ENCODE measurements at regions not wholly inside any gene's neighbourhood (a gene's known extent, or its start where the extent isn't known, plus 50 kb on each side); places are given as distances from the start of the nearest gene placed in this dataset.

DNA sequence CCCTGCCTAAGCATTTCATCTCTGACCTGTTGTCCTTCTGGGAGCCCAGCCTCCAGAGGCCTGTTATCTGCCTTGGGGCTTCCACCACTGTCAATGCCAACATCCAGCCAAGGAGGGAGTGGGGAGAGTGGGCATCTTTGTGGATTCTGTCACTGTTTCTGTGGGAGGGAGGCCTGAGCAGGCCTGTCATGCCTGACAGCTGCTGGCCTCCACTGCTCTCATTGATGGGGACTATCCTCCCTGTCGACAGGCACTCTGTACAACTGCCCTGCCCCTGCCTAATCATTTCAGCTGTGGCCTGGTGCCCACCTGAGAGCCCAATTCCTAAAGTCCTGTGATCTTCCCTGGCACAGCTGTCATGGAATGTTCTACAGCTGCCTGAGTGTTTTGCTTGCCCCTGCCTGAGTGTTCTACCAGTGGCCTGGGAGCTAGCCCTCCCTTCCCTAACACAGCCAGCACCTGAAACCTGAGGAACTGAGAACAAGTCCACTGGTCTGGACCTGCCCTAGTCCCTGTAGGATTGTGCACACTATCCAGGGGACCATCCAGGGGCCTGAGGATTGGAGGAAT lies 145.3 kb downstream of the FAM83B start:
- no peak for DNase-seq (ENCODE audit: low read depth)

- no peak for DNase-seq (ENCODE audit: low read depth)
These were observed 146.2 kb downstream of the FAM83B start for GRCh38 chr6:54992789-54993188.

GRCh38 chr6:54993294-54993693 lies 146.7 kb downstream of the FAM83B start:
- no peak for DNase-seq (ENCODE audit: low read depth)

DNA sequence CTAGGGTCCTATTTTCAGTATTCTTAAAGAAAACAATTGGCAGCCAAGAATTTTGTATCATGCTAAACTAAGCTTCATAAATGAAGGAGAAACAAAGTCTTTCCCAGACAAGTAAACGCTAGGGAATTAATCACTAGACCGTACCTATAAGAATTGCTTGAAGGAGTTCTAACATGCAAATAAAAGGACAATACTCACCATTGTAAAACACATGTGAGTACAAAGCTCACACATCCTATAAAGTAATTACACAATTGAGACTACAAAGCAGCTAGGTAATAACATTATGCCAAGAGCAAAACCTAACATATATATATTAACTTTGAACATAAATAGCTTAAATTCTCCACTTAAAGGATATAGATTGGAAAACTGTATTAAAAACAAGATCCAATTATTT lies 147.4 kb downstream of the FAM83B start:
- no peak for DNase-seq (ENCODE audit: low read depth)

- no peak for DNase-seq (ENCODE audit: low read depth)
These were observed 152.0 kb downstream of the FAM83B start for GRCh38 chr6:54998576-54998975.

DNA sequence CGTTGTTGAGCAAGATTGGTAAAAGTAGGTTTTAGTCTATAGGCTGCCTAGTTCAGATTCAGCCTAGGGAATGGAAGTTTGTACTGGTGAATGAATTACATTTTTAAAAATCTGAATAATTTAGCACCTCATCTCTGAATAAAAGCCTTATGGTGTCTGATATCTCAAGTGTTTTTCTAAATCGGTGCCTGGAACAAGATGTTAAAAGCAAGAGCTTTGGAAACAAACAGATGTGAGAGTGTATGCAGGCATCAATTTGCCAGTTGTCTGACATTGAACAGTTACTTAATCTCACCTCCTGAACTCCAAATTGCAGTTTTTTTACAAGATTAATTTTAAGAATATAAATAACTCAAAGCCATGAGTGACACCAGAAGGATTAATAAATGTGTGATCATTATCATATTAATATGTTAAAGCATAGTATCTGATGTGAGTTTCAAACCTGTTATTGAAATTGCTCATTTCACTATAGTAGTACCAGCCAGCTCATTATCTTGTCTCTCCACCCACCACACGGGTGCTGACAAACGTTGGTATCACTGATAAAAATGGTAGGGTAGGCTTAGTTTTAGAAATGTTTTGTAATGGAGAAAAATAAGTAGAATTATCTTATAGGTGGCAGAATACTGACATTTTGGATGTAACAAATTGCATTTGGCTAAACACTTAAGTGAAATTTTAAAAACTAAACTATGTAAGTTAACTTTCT lies 157.3 kb downstream of the FAM83B start:
- no peak for DNase-seq (ENCODE audit: low read depth)

DNA sequence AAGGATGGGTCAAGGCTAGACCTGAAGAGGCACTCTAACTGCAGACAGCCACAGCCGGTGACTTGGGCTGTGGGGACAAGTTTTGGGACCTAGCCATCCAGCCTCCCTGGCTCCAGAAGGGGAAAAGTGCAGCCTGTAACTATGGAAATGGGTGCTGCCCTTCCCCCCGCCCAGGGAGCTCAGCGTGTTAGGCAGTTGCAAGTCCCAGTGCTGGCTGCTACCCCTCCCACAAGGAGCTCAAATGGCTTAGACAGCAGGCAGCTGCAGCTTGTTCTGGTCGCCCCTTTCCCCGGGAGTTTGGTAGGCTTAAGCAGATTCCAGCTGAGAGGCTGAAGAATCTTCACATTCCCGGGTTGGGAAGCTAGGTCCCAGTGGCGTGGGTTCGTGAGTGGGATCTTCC lies 162.6 kb downstream of the FAM83B start:
- no peak for DNase-seq (ENCODE audit: low read depth)

DNA sequence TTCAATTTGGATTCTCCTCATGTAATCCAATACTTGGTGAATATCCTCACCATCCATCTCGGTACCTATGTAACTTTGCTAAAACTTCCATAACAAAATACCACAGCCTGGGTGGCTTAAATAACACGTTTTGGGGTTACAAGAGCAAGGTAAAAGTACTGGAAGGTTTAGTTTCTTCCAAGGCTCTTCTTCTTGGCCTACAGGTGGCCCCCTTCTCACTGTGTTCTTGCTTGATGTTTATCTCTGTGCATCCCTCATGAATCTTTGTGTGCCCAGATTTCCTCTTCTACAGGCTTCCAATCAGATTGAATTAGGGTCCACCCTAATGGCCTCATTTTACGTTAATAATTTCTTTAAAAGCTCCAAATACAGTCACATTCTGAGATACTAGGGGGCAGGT lies 163.3 kb upstream of the HCRTR2 start:
- DNase-seq (ENCODE audit: low read depth) = no peak

DNA sequence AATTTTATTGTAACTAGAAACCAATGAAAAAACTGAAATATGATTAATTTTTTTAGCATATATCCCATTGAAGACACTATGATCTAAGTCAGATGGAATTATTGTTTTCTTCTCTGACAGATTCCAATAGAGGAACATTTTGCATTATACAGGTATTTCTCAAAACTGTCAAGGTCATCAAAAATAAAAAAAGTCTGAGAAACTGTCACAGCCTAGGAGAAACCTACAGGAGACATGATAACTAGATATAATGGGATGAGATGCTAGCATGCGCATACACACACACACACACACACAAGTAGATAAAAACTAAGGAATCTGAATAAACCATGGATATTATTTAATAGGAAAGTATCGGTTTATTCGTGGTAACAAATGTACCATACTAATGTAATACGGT lies 161.9 kb upstream of the HCRTR2 start:
- DNase-seq (ENCODE audit: low read depth) = no peak

DNA sequence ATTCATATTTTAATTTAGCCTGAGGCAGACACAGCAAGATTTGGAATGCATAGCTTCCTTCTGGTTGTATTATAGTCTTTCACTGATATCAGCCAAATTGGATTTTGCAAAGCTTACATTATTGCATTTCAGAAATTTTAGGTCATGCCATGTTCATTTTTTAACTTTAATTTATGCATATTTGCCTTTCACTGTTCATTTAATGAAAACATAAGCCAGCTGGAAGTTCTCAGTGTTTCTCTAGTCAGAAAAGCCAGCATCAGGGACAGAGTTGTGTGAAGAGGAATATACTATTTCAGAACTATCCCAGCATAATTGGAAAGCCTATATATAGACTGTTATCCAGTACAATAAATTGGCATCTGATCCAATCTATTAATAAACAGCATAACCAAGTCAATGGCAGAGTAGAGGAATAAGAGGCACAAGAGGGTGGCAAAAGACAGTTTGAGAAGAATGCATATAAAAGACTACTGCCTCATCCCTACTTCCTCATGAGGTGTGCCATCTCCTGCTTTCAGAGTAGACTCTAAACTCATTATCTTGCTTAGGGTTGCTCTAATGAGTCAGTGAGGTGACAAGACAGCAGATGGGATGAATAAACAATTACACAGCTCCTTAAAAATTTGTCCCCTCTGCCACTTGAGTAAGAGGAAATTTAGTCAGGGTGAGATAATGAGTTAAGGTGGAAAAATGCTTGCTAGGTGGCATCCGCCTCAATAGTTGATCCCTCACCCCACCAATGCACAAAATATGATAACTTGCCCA lies 159.8 kb upstream of the HCRTR2 start:
- DNase-seq (ENCODE audit: low read depth) = no peak

GRCh38 chr6:55016261-55016660 lies 158.1 kb upstream of the HCRTR2 start:
- DNase-seq (ENCODE audit: low read depth) = no peak

DNA sequence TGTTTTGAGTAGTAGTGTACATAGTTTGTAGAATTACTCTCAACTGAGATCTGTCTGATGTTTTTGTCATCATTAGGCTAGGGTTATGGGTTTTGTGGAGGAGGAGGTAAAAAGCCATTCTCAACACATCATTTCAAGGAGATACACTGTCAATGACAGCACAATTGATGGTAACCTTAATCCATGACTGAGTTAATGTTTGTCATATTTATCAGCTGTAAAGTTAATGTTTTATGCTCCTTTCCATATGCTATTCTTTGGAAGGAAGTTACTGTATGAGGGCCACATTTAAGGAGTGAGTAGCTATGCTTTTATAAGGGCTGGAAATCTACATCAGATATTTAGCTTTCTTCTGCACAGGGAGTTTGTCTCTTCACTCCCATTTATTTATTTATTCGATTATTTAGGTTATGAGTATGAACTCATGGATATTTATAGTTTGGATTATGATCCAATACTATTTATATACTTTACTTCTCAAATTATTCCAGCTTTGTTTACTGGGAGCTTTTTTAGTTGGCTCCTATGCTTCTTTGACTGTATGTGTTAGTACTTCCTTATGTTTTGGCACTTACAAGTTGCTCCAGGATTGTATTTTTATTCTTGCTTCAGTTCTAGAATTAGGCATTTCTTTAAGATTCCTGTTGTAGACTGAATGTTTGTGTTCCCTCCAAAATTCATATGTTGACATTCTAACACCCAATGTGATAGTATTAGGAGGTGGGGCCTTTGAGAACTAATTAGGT lies 156.6 kb upstream of the HCRTR2 start:
- DNase-seq (ENCODE audit: low read depth) = no peak

DNA sequence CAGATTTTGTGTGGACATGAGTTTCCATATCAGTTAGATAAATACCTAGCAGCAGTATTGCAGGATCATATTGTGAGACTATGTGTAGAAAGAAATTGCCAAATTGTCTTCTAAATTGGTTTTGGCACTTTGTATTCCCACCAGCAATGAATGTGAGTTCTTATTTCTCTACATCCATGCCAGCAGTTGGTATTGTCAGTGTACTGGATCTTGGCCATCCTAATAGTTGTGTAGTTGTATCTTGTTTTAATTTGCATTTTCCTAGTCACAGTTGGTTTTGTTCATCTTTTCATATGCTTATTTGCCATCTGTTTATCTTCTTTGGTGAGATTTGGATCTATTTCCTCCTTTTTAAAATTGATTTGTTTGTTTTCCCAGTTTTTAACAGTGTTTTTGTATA lies 154.7 kb upstream of the HCRTR2 start:
- no peak for DNase-seq (ENCODE audit: low read depth)

DNA sequence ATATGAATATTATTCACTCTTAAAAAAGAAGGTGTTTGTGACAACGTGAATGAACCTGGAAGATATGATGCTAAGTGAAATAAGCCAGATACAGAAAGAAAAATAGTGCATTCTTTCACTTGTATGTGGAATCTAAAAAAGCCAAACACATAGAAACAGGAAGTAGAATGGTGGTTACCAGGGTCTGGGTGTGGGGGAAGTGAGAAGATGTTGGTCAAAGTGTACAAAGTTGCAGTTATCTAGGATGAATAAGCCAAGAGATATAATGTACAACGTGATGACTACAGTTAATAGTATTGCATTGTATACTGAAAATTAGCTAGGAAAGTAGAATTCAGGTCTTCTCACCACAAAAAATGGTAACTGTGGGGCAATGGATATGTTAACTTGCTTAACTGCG lies 151.1 kb upstream of the HCRTR2 start:
- no peak for DNase-seq (ENCODE audit: low read depth)

- no peak for DNase-seq (ENCODE audit: low read depth)
These were observed 141.2 kb upstream of the HCRTR2 start for GRCh38 chr6:55033016-55033546.

- no peak for DNase-seq (ENCODE audit: low read depth)
These were observed 139.6 kb upstream of the HCRTR2 start for GRCh38 chr6:55034752-55035151.

DNA sequence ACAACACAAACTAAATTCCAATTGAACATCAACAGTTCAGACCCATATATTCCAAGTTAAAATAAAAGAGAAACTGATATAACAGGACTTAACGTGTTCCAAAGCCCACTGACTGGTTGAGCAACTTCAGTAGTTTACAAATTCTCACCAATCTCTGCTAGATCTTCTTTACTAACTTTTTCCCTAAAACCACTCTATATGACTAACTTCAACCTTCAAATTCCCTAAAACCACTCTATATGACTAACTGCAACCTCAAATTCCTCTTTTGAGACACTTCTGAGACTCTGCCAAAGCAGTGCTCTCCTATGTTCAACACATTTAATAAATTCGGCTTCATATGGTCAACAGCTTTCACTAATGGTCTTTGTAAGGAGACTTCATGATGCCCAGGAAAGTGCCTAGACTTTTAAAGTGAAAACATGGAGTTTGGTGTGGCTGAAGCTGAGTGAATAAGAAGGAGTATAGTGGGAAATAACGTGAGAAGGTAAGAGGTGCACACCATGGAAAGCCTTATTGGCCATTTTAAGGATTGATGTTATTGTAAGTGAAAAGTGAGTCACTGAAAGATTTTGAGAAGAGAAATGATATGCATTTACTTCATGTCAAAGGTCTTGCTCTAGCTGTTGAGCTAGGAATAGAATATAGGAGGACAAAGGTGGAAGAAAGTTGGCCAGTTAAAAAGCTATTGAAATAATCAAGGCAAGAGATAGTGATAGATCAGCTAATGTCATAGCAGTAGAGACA lies 134.0 kb upstream of the HCRTR2 start:
- peak; percentile 16 for DNase-seq (ENCODE audit: low read depth)

- no peak for DNase-seq (ENCODE audit: low read depth)
These were observed 127.4 kb upstream of the HCRTR2 start for GRCh38 chr6:55046869-55047422.

- DNase-seq (ENCODE audit: low read depth) = no peak
These were observed 126.8 kb upstream of the HCRTR2 start for GRCh38 chr6:55047451-55048044.

- no peak for DNase-seq (ENCODE audit: low read depth)
These were observed 124.4 kb upstream of the HCRTR2 start for GRCh38 chr6:55049866-55050265.

GRCh38 chr6:55052846-55053245 lies 121.5 kb upstream of the HCRTR2 start:
- no peak for DNase-seq (ENCODE audit: low read depth)

All from renal cortical epithelial cell (primary cell).